ENCODE measurements at regions not wholly inside any gene's neighbourhood (a gene's known extent, or its start where the extent isn't known, plus 50 kb on each side); places are given as distances from the start of the nearest gene placed in this dataset.

- Mint-ChIP-seq H3K27me3 (peaks cover 74% of the 10 kb centered on the region), H3K4me3 (no peak overlapping the region), H3K36me3 (ENCODE audit: insufficient read depth) (no peaks in the 10 kb centered on the region), H3K9me3 (no peaks in the 10 kb centered on the region), H3K27ac (ENCODE audit: low read depth) (no peak overlapping the region), H3K4me1 (no peaks in the 10 kb centered on the region)
- ATAC-seq (replicated peaks; ENCODE audit: extremely low read depth, poor library complexity, severe bottlenecking) = no peak
- DNase-seq (ENCODE audit: low spot score in 2 of 2) = no peak
Observed at GRCh38 chr3:193783166-193783896, 190.3 kb downstream of the OPA1 start.

DNA sequence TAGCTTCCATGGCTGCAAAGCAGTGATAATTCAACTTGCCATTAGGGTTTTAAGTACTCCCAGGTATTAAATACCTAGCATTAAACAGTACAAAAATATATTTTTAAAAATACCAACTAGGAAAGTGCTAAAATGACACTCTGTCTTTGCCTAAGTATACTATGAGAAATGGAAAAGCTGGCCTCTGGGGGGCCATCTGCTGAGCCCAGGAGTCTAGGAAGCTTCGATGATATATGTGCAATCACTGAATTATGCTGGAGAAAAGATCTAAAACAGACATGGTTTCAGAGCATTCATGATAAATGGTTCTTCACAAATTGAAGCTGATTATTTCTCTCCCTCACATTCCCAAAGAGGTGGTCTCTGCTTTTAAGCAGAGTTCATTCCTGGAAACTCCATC lies 191.8 kb downstream of the OPA1 start:
- H3K9me3 Mint-ChIP-seq = no peaks in the 10 kb centered on the region
- DNase-seq (ENCODE audit: low spot score in 2 of 2) (no peak), ATAC-seq (replicated peaks; ENCODE audit: extremely low read depth, poor library complexity, severe bottlenecking) (no peak)
- H3K36me3 Mint-ChIP-seq (ENCODE audit: insufficient read depth) = no peaks in the 10 kb centered on the region
- H3K4me1 Mint-ChIP-seq = no peaks in the 10 kb centered on the region
- H3K27ac Mint-ChIP-seq (ENCODE audit: low read depth) = no peak overlapping the region
- H3K4me3 Mint-ChIP-seq = no peak overlapping the region
- peaks cover 62% of the 10 kb centered on the region for H3K27me3 Mint-ChIP-seq

DNA sequence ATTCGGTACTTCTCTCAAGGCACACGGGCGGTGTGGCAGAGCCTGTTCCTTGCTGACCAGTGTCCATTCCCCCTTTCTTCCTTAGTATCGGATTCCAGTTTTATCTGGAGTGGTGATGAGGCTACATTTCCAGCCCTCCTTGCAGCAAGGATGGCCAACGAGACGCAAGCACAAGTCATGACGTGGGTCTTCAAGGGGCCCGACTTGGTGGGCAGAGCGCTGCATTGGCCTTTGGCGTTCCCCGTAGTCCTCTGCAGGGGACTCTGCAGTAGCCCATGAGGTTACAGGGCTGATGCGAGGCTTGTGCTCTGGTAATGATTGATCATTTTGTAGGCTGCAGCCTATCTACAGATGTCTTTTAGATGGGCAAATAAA lies 194.5 kb downstream of the OPA1 start:
- Mint-ChIP-seq H3K36me3 (ENCODE audit: insufficient read depth) (no peaks in the 10 kb centered on the region), H3K27me3 (peaks cover 52% of the 10 kb centered on the region), H3K4me3 (no peak overlapping the region), H3K27ac (ENCODE audit: low read depth) (no peak overlapping the region), H3K9me3 (no peaks in the 10 kb centered on the region), H3K4me1 (no peaks in the 10 kb centered on the region)
- DNase-seq (ENCODE audit: low spot score in 2 of 2) (no peak), ATAC-seq (replicated peaks; ENCODE audit: extremely low read depth, poor library complexity, severe bottlenecking) (no peak)

- DNase-seq (ENCODE audit: low spot score in 2 of 2) (no peak), ATAC-seq (replicated peaks; ENCODE audit: extremely low read depth, poor library complexity, severe bottlenecking) (no peak)
- Mint-ChIP-seq H3K9me3 (no peaks in the 10 kb centered on the region), H3K36me3 (ENCODE audit: insufficient read depth) (no peaks in the 10 kb centered on the region), H3K4me1 (no peaks in the 10 kb centered on the region), H3K4me3 (no peak overlapping the region), H3K27ac (ENCODE audit: low read depth) (no peak overlapping the region), H3K27me3 (peaks cover 52% of the 10 kb centered on the region)
Observed at GRCh38 chr3:193788189-193788991, 195.4 kb downstream of the OPA1 start.

GRCh38 chr3:193789455-193789854 lies 196.4 kb downstream of the OPA1 start:
- Mint-ChIP-seq H3K4me3 (no peak overlapping the region), H3K36me3 (ENCODE audit: insufficient read depth) (no peaks in the 10 kb centered on the region), H3K4me1 (no peaks in the 10 kb centered on the region), H3K9me3 (no peaks in the 10 kb centered on the region), H3K27ac (ENCODE audit: low read depth) (no peak overlapping the region), H3K27me3 (peaks cover 57% of the 10 kb centered on the region)
- no peak for ATAC-seq (replicated peaks; ENCODE audit: extremely low read depth, poor library complexity, severe bottlenecking)
- DNase-seq (ENCODE audit: low spot score in 2 of 2) = no peak

DNA sequence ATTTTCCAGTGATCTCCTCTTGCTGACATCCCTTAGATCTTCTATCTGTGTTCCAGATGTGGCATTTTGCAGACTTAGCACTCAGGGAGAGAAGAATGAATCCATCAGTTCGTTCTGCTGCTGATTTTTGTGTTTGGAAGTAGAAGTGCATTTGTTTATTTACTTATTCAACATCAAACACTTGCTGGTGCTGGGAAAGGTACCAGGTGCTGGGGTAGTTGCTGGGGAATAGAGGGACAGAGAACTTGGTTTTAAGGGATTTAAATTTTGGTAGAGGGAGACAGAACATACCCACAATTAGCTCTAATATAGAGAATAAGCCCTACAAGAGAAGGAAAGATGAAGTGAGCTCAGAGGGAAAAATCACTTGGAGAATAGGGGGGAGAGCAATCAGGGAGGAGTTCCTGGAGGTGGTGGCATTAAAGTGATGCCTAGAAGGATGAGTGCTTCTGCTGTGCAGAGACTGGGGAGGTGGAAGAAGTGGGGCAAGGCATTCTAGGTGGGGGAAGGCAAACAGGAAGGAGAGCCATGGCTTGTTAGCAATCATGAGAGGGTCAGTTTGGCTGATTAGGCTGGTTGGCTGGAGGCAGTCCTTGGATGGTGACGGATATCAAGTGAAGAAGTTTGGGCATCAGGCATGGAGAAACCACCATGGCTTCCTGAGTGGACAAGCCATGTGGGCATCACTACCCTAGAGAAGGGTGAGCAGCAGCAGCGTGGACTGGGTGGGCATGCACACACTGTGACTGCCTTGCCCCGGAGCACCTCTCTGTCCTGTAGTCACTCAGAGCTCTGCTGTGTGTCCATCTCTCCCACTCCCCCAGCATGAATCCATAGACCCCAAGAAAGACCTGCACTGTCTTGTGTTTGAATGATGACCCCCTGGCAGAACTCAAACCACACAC lies 197.3 kb downstream of the OPA1 start:
- Mint-ChIP-seq H3K9me3 (no peaks in the 10 kb centered on the region), H3K4me1 (no peaks in the 10 kb centered on the region), H3K4me3 (no peak overlapping the region), H3K27me3 (peaks cover 55% of the 10 kb centered on the region), H3K27ac (ENCODE audit: low read depth) (no peak overlapping the region), H3K36me3 (ENCODE audit: insufficient read depth) (no peaks in the 10 kb centered on the region)
- ATAC-seq (replicated peaks; ENCODE audit: extremely low read depth, poor library complexity, severe bottlenecking) (no peak), DNase-seq (ENCODE audit: low spot score in 2 of 2) (no peak)

DNA sequence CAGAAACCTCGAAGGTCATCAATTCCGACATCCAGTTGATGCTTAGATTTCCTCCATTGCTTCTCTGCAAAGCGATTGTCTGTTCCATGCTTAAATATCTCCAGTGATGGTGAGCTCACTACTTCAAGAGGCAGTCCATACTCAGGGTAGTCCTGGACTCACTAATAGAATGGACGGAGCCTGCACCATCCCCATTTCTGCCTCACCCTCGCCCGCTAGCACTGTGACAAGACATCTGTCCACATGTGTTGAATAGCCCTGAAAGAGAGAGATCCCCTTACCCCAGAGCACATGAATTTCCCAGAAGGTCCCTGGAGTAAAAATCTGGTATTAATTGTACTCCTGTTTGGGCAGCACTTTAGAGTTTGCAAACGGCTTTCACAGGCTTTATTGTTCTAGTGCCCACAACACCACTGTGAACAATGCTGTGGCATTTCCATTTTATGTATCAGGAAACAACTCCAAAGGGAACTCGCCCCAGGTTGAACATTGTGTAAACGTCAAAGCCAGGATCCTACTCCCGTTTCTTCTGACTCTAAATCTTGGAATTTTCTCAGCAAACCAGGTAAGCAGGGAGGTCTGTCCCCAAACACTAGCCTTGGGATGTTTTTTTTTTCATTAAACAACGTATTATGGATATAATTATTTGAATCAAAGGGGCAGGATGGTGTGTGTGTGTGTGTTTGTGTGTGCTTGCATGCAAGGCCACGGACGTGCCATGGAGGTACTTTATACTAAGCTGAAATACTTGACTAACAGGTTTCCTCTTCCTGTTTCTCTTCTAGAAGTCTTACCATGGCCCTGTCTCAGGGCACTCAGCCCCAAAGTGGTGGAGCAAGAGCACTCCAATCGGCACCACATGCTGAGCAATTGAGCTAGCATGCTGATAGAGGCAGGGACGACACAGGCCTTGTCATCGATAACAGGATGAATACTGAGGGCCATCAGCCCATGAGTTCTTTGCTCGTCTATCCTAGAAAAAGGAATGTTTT lies 198.3 kb downstream of the OPA1 start:
- Mint-ChIP-seq H3K27ac (ENCODE audit: low read depth) (no peak overlapping the region), H3K4me1 (no peaks in the 10 kb centered on the region), H3K36me3 (ENCODE audit: insufficient read depth) (no peaks in the 10 kb centered on the region), H3K27me3 (peaks cover 59% of the 10 kb centered on the region), H3K9me3 (no peaks in the 10 kb centered on the region), H3K4me3 (no peak overlapping the region)
- ATAC-seq (replicated peaks; ENCODE audit: extremely low read depth, poor library complexity, severe bottlenecking) = no peak
- no peak for DNase-seq (ENCODE audit: low spot score in 2 of 2)

- Mint-ChIP-seq H3K4me3 (no peak overlapping the region), H3K27me3 (peaks cover 58% of the 10 kb centered on the region)
- no peak for ATAC-seq (replicated peaks; ENCODE audit: extremely low read depth, poor library complexity, severe bottlenecking)
Observed at GRCh38 chr3:193793123-193793522, 200.1 kb downstream of the OPA1 start.

GRCh38 chr3:193794002-193794881 lies 201.2 kb downstream of the OPA1 start:
- no peaks in the 10 kb centered on the region for H3K9me3 Mint-ChIP-seq
- no peak overlapping the region for H3K27ac Mint-ChIP-seq (ENCODE audit: low read depth)

More at GRCh38 chr3:193793123-193793522, 200.1 kb downstream of the OPA1 start:
- no peaks in the 10 kb centered on the region for H3K4me1 Mint-ChIP-seq
- H3K36me3 Mint-ChIP-seq (ENCODE audit: insufficient read depth) = no peaks in the 10 kb centered on the region
- no peak for DNase-seq (ENCODE audit: low spot score in 2 of 2)
- H3K27ac Mint-ChIP-seq (ENCODE audit: low read depth) = no peak overlapping the region
- H3K9me3 Mint-ChIP-seq = no peaks in the 10 kb centered on the region

DNA sequence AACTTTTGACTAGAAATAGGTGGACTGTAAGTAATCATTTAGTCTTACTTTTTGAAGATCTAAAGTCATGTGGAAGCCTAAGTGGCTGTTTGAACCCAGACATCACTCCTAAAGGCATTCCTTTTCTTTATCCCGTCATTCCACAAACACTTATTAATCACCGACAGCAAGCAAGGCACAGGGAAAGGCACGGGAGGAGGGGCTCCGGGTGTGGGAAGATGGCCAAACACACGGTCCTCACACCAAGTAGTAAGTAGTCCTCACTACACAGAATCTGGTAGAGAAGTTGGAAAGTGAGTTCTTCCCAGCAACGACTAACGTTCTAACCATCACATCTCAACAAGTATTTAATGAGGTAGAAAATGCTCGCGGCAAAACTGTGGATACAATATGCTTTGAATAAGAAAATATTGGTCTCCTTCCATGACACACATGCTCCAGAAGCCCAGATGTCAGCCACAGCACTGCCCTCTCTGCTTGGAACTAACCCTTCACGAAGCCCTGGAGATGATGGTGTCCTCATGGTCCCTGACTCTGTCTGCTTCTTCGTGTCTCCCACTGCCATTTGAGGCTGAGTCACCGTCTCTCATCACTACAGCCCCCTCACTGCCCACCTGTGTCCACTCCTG lies 202.2 kb downstream of the OPA1 start:
- no peak for ATAC-seq (replicated peaks; ENCODE audit: extremely low read depth, poor library complexity, severe bottlenecking)
- no peak for DNase-seq (ENCODE audit: low spot score in 2 of 2)
- Mint-ChIP-seq H3K27ac (ENCODE audit: low read depth) (no peak overlapping the region), H3K27me3 (peaks cover 51% of the 10 kb centered on the region), H3K36me3 (ENCODE audit: insufficient read depth) (no peaks in the 10 kb centered on the region), H3K4me3 (no peak overlapping the region), H3K4me1 (no peaks in the 10 kb centered on the region), H3K9me3 (no peaks in the 10 kb centered on the region)

More at GRCh38 chr3:193794002-193794881, 201.2 kb downstream of the OPA1 start:
- H3K4me3 Mint-ChIP-seq = no peak overlapping the region
- H3K4me1 Mint-ChIP-seq = no peaks in the 10 kb centered on the region
- DNase-seq (ENCODE audit: low spot score in 2 of 2) (no peak), ATAC-seq (replicated peaks; ENCODE audit: extremely low read depth, poor library complexity, severe bottlenecking) (no peak)
- H3K36me3 Mint-ChIP-seq (ENCODE audit: insufficient read depth) = no peaks in the 10 kb centered on the region
- H3K27me3 Mint-ChIP-seq = peaks cover 57% of the 10 kb centered on the region

DNA sequence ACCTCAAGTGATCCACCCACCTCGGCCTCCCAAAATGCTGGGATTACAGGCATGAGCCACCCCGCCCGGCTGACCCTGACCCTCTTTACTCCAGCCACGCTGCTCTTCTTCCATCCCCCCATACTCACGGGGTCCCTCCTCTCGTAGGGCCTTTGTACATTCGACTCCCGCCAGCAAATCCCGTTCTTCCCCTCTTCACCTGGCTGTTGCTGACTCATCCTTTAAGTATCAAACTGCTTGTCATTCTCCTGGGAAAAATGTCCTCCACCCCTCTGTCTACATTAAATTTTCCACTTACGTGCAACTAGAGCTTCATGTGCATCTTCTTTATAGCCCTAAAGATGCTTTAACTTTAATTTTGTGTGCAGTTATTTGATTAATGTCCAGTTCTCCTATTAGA lies 203.1 kb downstream of the OPA1 start:
- peaks cover 42% of the 10 kb centered on the region for H3K27me3 Mint-ChIP-seq
- DNase-seq (ENCODE audit: low spot score in 2 of 2) (no peak), ATAC-seq (replicated peaks; ENCODE audit: extremely low read depth, poor library complexity, severe bottlenecking) (no peak)
- H3K9me3 Mint-ChIP-seq = no peaks in the 10 kb centered on the region
- no peaks in the 10 kb centered on the region for H3K36me3 Mint-ChIP-seq (ENCODE audit: insufficient read depth)
- no peak overlapping the region for H3K27ac Mint-ChIP-seq (ENCODE audit: low read depth)
- H3K4me3 Mint-ChIP-seq = no peak overlapping the region
- H3K4me1 Mint-ChIP-seq = no peaks in the 10 kb centered on the region

Measured in central memory CD8-positive, alpha-beta T cell (primary cell).